HEK293 (cell line): ENCODE measurements at regions not wholly inside any gene's neighbourhood (a gene's known extent, or its start where the extent isn't known, plus 50 kb on each side); places are given as distances from the start of the nearest gene placed in this dataset.

Experiments used
- CTCF ChIA-PET: fragments of 350-600 bp; formaldehyde crosslinking; extraction: SDS; loops from one replicate; lab custom pipeline; 2021; ENCODE audit warnings: antibody characterized with exemption; lab: Yijun Ruan, JAX
- POLR2A ChIA-PET: fragments of 300-600 bp; formaldehyde crosslinking; extraction: SDS; loops from one replicate; lab custom pipeline; 2020; ENCODE audit warnings: antibody characterized with exemption, inconsistent platforms; lab: Yijun Ruan, JAX
- H3K27ac ChIP-seq: fragments of 200-500 bp; sonication (Bioruptor generic); 2 replicates; pipeline ENCODE4 v1.5.1; 2014; ENCODE audit warnings: low read depth, low read length, control low read depth, inconsistent platforms; ENCODE audit errors: extremely low read depth
- H3K36me3 ChIP-seq, 2 experiments: fragments of 200-500 bp in 1 of 2; sonication (Bioruptor generic) in 1 of 2; 1 replicate in 1 of 2; 2 replicates in 1 of 2; pipeline ENCODE4 v1.5.1; 2014 to 2017; ENCODE audit warnings: inconsistent platforms in 2 of 2, low read length in 2 of 2; ENCODE audit not compliant: control insufficient read depth in 2 of 2, insufficient read depth in 1 of 2
- H3K4me1 ChIP-seq: fragments of 200-500 bp; sonication (Bioruptor generic); 2 replicates; pipeline ENCODE4 v1.5.1; 2014; ENCODE audit warnings: mild to moderate bottlenecking, low read length, inconsistent platforms; ENCODE audit not compliant: control insufficient read depth, insufficient read depth
- H3K4me3 ChIP-seq: 2 replicates; pipeline ENCODE4 v1.5.1; 2011; ENCODE audit warnings: low read depth, mild to moderate bottlenecking, control low read depth, low read length, moderate library complexity
- H3K9me3 ChIP-seq: fragments of 200-500 bp; sonication (Bioruptor generic); 2 replicates; pipeline ENCODE4 v1.5.1; 2014; ENCODE audit warnings: low read depth, low read length, inconsistent platforms; ENCODE audit not compliant: control insufficient read depth, insufficient read depth
- BCL11A ChIP-seq: fragments of 450-650 bp; formaldehyde crosslinking; IDR thresholded peaks from 2 replicates; pipeline ENCODE4 v1.5.1; 2016; ENCODE audit warnings: low read depth, missing biosample characterization, missing genetic modification characterization
- BCL11B ChIP-seq: fragments of 450-650 bp; formaldehyde crosslinking; IDR thresholded peaks from 2 replicates; pipeline ENCODE4 v1.5.1; 2016; ENCODE audit warnings: low read depth, missing biosample characterization, missing genetic modification characterization
- GLIS2 ChIP-seq: fragments of 450-650 bp; formaldehyde crosslinking; IDR thresholded peaks from 2 replicates; pipeline ENCODE4 v1.5.1; 2016; ENCODE audit warnings: missing biosample characterization, missing genetic modification characterization
- KLF8 ChIP-seq: fragments of 450-650 bp; formaldehyde crosslinking; IDR thresholded peaks from 2 replicates; pipeline ENCODE4 v1.5.1; 2016; ENCODE audit warnings: missing biosample characterization, missing genetic modification characterization
- ZBTB20 ChIP-seq: fragments of 450-650 bp; formaldehyde crosslinking; IDR thresholded peaks from 2 replicates; pipeline ENCODE4 v1.5.1; 2016; ENCODE audit warnings: missing biosample characterization, missing genetic modification characterization
- ZBTB48 ChIP-seq: fragments of 450-650 bp; formaldehyde crosslinking; IDR thresholded peaks from 2 replicates; pipeline ENCODE4 v1.5.1; 2016; ENCODE audit warnings: missing biosample characterization, missing genetic modification characterization
- ZIC2 ChIP-seq: fragments of 450-650 bp; formaldehyde crosslinking; IDR thresholded peaks from 2 replicates; pipeline ENCODE4 v1.5.1; 2016; ENCODE audit warnings: missing biosample characterization, missing genetic modification characterization
- ZNF112 ChIP-seq: fragments of 450-650 bp; formaldehyde crosslinking; IDR thresholded peaks from 2 replicates; pipeline ENCODE4 v1.5.0; 2017; ENCODE audit warnings: missing biosample characterization, missing genetic modification characterization
- ZNF146 ChIP-seq: fragments of 450-650 bp; formaldehyde crosslinking; IDR thresholded peaks from 2 replicates; pipeline ENCODE4 v1.5.1; 2016; ENCODE audit warnings: missing biosample characterization, missing genetic modification characterization
- ZNF16 ChIP-seq: fragments of 450-650 bp; formaldehyde crosslinking; IDR thresholded peaks from 2 replicates; pipeline ENCODE4 v1.5.1; 2016; ENCODE audit warnings: low read depth, missing biosample characterization, missing genetic modification characterization
- ZNF19 ChIP-seq: fragments of 450-650 bp; formaldehyde crosslinking; IDR thresholded peaks from 2 replicates; pipeline ENCODE4; 2016; ENCODE audit warnings: missing biosample characterization, missing genetic modification characterization, low read depth
- ZNF302 ChIP-seq: fragments of 450-650 bp; formaldehyde crosslinking; IDR thresholded peaks from 2 replicates; pipeline ENCODE4 v1.5.1; 2016; ENCODE audit warnings: missing biosample characterization, missing genetic modification characterization, low read depth
- ZNF341 ChIP-seq: fragments of 450-650 bp; formaldehyde crosslinking; IDR thresholded peaks from 2 replicates; pipeline ENCODE4; 2016; ENCODE audit warnings: low read depth, missing biosample characterization, missing genetic modification characterization
- ZNF366 ChIP-seq: fragments of 450-650 bp; formaldehyde crosslinking; conservative IDR thresholded peaks from 2 replicates; pipeline ENCODE4 v1.5.1; 2016; ENCODE audit warnings: missing biosample characterization, missing genetic modification characterization
- ZNF416 ChIP-seq: fragments of 450-650 bp; formaldehyde crosslinking; IDR thresholded peaks from 2 replicates; pipeline ENCODE4 v1.5.1; 2016; ENCODE audit warnings: missing biosample characterization, missing genetic modification characterization
- ZNF426 ChIP-seq: fragments of 450-650 bp; formaldehyde crosslinking; IDR thresholded peaks from 2 replicates; pipeline ENCODE4 v1.5.1; 2017; ENCODE audit warnings: missing biosample characterization, missing genetic modification characterization, mild to moderate bottlenecking, inconsistent platforms, moderate library complexity
- ZNF561 ChIP-seq: fragments of 450-650 bp; IDR thresholded peaks from 2 replicates; pipeline ENCODE4 v1.5.1; 2018; ENCODE audit warnings: missing biosample characterization, missing genetic modification characterization, borderline replicate concordance
- ZNF621 ChIP-seq: fragments of 450-650 bp; formaldehyde crosslinking; IDR thresholded peaks from 2 replicates; pipeline ENCODE4 v1.5.1; 2017; ENCODE audit warnings: missing biosample characterization, missing genetic modification characterization
- ZNF747 ChIP-seq: fragments of 450-650 bp; formaldehyde crosslinking; IDR thresholded peaks from 2 replicates; pipeline ENCODE4 v1.5.1; 2016; ENCODE audit warnings: missing biosample characterization, missing genetic modification characterization
- ZNF792 ChIP-seq: fragments of 450-650 bp; formaldehyde crosslinking; IDR thresholded peaks from 2 replicates; pipeline ENCODE4 v1.5.1; 2016; ENCODE audit warnings: missing biosample characterization, missing genetic modification characterization
- ZSCAN16 ChIP-seq: fragments of 450-650 bp; formaldehyde crosslinking; IDR thresholded peaks from 2 replicates; pipeline ENCODE4 v1.5.1; 2016; ENCODE audit warnings: missing biosample characterization, missing genetic modification characterization
- ZSCAN30 ChIP-seq: fragments of 450-650 bp; IDR thresholded peaks from 2 replicates; pipeline ENCODE4 v1.5.1; 2018; ENCODE audit warnings: missing biosample characterization, mild to moderate bottlenecking, missing genetic modification characterization, moderate library complexity
- TF ChIP-seq, protein P1 (sequence below): fragments of 450-650 bp; formaldehyde crosslinking; IDR thresholded peaks from 2 replicates; pipeline ENCODE4 v1.5.1; 2017; ENCODE audit warnings: missing biosample characterization, missing genetic modification characterization
- TF ChIP-seq, protein P2 (sequence below): fragments of 450-650 bp; formaldehyde crosslinking; IDR thresholded peaks from 2 replicates; pipeline ENCODE4 v1.5.1; 2016; ENCODE audit warnings: missing biosample characterization, missing genetic modification characterization
- TF ChIP-seq, protein P3 (sequence below): fragments of 450-650 bp; formaldehyde crosslinking; IDR thresholded peaks from 2 replicates; pipeline ENCODE4 v1.5.1; 2016; ENCODE audit warnings: missing biosample characterization, missing genetic modification characterization
- TF ChIP-seq, protein P4 (sequence below): fragments of 450-650 bp; formaldehyde crosslinking; IDR thresholded peaks from 2 replicates; pipeline ENCODE4; 2016; ENCODE audit warnings: missing biosample characterization, missing genetic modification characterization
- TF ChIP-seq, protein P5 (sequence below): fragments of 450-650 bp; formaldehyde crosslinking; IDR thresholded peaks from 2 replicates; pipeline ENCODE4 v1.5.1; 2016; ENCODE audit warnings: missing biosample characterization, missing genetic modification characterization

DNA sequence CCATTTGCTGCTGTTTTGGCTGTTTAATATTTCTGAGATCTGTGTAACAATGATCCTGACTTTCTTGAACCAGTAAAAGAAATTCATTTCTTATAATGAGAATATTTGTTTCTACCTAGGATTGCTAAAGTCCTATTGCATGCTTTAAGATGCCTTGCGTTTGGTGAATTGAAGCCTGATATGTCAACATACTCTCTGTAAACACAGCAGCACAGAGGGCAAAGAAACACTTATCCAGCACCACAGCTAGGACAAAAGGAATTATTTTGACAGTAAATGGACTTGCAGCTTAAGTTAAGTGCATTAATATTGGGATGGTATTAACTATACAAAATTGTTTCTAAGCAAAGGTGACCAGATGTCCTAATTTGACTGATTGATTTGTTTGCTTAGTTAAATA lies 2031.2 kb upstream of the CDH6 start:
- ChIA-PET POLR2A (no interaction called here), CTCF (interaction anchor here (0.8 kb wide), 1 partner anchor 9 kb away, joined by 4 read pairs; no protein-coding TSS in a partner anchor)
- TF ChIP-seq ZNF341 (tag by site-specific recombination) = no peak
- TF ChIP-seq ZNF302 = no peak
- TF ChIP-seq GLIS2 (tag by site-specific recombination) = no peak
- TF ChIP-seq ZNF16 = no peak
- no peak for TF ChIP-seq ZBTB48 (tag by site-specific recombination)
- TF ChIP-seq, protein P1, sequence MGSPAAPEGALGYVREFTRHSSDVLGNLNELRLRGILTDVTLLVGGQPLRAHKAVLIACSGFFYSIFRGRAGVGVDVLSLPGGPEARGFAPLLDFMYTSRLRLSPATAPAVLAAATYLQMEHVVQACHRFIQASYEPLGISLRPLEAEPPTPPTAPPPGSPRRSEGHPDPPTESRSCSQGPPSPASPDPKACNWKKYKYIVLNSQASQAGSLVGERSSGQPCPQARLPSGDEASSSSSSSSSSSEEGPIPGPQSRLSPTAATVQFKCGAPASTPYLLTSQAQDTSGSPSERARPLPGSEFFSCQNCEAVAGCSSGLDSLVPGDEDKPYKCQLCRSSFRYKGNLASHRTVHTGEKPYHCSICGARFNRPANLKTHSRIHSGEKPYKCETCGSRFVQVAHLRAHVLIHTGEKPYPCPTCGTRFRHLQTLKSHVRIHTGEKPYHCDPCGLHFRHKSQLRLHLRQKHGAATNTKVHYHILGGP (tag by site-specific recombination) = no peak
- TF ChIP-seq ZSCAN16 = no peak
- TF ChIP-seq, protein P2, sequence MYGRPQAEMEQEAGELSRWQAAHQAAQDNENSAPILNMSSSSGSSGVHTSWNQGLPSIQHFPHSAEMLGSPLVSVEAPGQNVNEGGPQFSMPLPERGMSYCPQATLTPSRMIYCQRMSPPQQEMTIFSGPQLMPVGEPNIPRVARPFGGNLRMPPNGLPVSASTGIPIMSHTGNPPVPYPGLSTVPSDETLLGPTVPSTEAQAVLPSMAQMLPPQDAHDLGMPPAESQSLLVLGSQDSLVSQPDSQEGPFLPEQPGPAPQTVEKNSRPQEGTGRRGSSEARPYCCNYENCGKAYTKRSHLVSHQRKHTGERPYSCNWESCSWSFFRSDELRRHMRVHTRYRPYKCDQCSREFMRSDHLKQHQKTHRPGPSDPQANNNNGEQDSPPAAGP = no peak
- no peak for TF ChIP-seq ZNF561
- TF ChIP-seq ZNF747 (tag by site-specific recombination) = no peak
- no peak for TF ChIP-seq ZBTB20 (tag by site-specific recombination)
- TF ChIP-seq ZNF112 = no peak
- TF ChIP-seq ZNF621 = no peak
- no peak for TF ChIP-seq KLF8
- no peak for TF ChIP-seq ZNF19
- TF ChIP-seq, protein P3, sequence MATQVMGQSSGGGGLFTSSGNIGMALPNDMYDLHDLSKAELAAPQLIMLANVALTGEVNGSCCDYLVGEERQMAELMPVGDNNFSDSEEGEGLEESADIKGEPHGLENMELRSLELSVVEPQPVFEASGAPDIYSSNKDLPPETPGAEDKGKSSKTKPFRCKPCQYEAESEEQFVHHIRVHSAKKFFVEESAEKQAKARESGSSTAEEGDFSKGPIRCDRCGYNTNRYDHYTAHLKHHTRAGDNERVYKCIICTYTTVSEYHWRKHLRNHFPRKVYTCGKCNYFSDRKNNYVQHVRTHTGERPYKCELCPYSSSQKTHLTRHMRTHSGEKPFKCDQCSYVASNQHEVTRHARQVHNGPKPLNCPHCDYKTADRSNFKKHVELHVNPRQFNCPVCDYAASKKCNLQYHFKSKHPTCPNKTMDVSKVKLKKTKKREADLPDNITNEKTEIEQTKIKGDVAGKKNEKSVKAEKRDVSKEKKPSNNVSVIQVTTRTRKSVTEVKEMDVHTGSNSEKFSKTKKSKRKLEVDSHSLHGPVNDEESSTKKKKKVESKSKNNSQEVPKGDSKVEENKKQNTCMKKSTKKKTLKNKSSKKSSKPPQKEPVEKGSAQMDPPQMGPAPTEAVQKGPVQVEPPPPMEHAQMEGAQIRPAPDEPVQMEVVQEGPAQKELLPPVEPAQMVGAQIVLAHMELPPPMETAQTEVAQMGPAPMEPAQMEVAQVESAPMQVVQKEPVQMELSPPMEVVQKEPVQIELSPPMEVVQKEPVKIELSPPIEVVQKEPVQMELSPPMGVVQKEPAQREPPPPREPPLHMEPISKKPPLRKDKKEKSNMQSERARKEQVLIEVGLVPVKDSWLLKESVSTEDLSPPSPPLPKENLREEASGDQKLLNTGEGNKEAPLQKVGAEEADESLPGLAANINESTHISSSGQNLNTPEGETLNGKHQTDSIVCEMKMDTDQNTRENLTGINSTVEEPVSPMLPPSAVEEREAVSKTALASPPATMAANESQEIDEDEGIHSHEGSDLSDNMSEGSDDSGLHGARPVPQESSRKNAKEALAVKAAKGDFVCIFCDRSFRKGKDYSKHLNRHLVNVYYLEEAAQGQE (tag by site-specific recombination) = no peak
- TF ChIP-seq, protein P4, sequence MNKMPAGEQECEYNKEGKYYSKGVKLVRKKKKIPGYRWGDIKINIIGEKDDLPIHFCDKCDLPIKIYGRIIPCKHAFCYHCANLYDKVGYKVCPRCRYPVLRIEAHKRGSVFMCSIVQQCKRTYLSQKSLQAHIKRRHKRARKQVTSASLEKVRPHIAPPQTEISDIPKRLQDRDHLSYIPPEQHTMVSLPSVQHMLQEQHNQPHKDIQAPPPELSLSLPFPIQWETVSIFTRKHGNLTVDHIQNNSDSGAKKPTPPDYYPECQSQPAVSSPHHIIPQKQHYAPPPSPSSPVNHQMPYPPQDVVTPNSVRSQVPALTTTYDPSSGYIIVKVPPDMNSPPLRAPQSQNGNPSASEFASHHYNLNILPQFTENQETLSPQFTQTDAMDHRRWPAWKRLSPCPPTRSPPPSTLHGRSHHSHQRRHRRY (tag by site-specific recombination) = no peak
- H3K4me3 ChIP-seq = no peak overlapping the region
- H3K4me1 ChIP-seq = no peaks in the 10 kb centered on the region
- H3K9me3 ChIP-seq = no peaks in the 10 kb centered on the region
- H3K36me3 ChIP-seq = no peaks in the 10 kb centered on the region
- no peak overlapping the region for H3K27ac ChIP-seq

DNA sequence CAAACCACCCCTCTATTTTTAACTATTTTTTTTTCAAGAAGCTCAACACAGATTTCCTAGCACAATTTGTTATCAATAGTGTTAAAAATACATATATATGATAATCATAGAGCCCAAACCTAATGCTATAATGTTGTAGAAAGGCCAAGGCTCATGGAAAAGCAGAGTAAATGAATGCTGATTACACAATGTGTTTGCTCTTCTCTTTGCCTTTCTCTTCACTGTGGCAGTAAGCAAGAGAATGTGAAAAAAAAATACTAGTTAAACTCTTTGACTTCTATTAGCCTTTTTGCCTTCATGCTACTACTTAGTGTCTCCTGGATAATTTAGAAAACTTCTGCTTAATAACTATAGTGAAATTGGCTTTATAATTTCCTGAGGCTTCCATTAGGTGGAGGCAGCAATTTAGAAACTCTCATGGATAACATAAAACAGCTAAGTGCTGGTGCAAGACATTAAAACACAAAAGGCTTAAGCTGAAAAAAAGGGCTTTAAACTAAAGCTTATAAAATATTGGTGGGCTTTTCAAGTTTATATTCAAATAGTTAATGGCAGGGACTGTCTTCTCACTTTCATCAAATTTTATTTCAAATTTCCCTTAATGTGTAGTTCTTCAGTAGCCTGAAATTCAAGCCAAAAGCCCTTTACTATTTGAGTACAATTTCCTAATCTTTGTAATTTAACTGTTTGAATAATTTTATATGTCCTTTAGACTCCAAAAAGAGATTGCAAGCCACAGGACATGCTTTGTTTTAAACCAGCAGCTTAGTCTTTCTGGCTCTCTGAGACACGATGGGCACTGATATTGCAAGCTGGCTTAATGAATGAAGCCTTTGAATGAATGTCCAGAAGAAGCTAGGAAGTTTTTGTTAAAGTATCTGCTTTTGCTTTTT lies 2031.8 kb upstream of the CDH6 start:
- H3K27ac ChIP-seq = no peak overlapping the region
- H3K4me1 ChIP-seq = no peaks in the 10 kb centered on the region
- TF ChIP-seq, protein P5, sequence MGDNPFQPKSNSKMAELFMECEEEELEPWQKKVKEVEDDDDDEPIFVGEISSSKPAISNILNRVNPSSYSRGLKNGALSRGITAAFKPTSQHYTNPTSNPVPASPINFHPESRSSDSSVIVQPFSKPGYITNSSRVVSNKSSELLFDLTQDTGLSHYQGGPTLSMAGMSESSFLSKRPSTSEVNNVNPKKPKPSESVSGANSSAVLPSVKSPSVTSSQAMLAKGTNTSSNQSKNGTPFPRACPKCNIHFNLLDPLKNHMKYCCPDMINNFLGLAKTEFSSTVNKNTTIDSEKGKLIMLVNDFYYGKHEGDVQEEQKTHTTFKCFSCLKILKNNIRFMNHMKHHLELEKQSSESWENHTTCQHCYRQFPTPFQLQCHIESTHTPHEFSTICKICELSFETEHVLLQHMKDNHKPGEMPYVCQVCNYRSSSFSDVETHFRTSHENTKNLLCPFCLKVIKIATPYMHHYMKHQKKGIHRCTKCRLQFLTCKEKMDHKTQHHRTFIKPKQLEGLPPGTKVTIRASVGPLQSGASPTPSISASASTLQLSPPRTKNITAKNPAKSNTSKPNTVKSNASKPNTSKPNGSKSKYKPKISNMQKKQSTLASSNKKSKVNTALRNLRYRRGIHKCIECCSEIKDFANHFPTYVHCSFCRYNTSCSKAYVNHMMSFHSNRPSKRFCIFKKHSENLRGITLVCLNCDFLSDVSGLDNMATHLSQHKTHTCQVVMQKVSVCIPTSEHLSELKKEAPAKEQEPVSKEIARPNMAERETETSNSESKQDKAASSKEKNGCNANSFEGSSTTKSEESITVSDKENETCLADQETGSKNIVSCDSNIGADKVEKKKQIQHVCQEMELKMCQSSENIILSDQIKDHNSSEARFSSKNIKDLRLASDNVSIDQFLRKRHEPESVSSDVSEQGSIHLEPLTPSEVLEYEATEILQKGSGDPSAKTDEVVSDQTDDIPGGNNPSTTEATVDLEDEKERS (tag by site-specific recombination) = no peak
- TF ChIP-seq ZNF416 (tag by site-specific recombination) = no peak
- TF ChIP-seq BCL11A (tag by site-specific recombination) = no peak
- no peak for TF ChIP-seq ZNF792 (tag by site-specific recombination)
- TF ChIP-seq ZIC2 (tag by site-specific recombination) = no peak
- TF ChIP-seq ZNF366 (tag by site-specific recombination) = no peak
- TF ChIP-seq ZNF621 = no peak
- no peak for TF ChIP-seq ZNF426 (tag by site-specific recombination)
- no peak for TF ChIP-seq BCL11B (tag by site-specific recombination)
- no peak for TF ChIP-seq ZNF146 (tag by site-specific recombination)
- no peak for TF ChIP-seq ZSCAN30 (tag by site-specific recombination)
- no peak overlapping the region for H3K4me3 ChIP-seq
- POLR2A ChIA-PET = no interaction called here
- CTCF ChIA-PET = interaction anchor here (0.8 kb wide), 1 partner anchor 9 kb away, joined by 4 read pairs; no protein-coding TSS in a partner anchor
- H3K9me3 ChIP-seq = no peaks in the 10 kb centered on the region
- H3K36me3 ChIP-seq = no peaks in the 10 kb centered on the region
